NCI-H2227 (cell line): ENCODE measurements at regions not wholly inside any gene's neighbourhood (a gene's known extent, or its start where the extent isn't known, plus 50 kb on each side); places are given as distances from the start of the nearest gene placed in this dataset.
"Not testable (repeated sequence)": the region's sequence is repeated elsewhere in the genome, so short reads cannot be mapped to it uniquely, and the experiment has no call there.

Experiments
- DNase-seq: peaks from one replicate; lab custom pipeline; 2025; ENCODE audit not compliant: unreplicated experiment; lab: John Stamatoyannopoulos, UW

DNA sequence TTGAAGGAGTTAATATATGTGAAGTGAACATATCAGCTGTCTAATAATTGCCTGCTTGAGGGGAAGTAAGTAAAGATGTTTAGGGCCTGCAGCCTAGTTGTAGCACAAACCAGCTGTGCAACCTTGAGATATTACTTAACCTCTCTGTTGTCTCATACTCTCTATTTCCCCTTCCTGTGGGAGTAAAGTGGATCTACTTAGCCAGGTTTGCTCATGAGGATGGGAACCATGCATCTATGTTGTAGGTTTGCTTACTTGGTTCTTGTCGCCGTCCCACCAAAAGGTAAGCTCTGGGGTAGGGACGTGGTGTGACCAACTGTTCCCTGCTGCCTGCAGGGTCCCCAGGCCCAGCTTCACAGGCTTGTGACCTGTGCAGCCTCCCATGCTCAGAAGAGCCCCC, 362.7 kb upstream of the SULF2 start:
- DNase-seq: no peak

DNA sequence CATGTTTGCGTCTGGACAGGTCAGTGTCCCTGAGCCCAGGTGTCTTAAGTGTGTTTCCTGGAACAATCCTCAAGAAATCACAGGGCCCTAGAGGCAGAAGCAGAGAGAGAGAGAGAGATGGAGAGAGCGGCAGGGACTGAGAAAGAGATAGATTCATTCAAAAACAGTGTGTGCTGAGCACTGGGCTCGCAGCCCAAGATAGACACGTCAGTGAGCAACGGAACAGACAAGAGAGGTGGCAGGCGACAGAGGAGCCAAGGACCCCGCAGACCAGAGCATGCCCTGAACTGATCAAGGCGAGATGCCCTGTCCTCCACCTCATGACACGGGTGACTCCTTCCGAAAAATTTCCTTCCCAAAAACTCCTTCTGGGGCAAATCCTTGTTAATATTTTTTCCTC, 362.0 kb upstream of the SULF2 start:
- no peak for DNase-seq

DNA sequence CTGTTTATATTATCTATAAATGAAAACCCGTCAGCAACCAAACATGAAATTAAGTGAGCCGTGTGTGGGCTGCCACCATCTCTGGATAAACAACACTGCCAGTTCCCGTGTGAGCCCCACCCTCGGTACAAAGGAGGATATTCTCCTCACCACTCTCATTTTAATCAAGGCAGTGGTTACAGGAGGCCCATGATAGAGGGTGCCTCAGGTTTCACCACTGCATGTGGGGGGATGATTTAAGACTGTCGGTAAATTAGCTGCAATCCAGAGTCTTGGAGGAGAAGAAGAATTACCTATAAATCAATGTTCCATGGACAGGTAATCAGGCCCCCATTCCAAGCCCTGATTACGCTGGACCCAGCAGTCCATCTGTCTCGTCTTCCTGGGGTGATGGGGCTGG, 361.6 kb upstream of the SULF2 start:
- no peak for DNase-seq

DNA sequence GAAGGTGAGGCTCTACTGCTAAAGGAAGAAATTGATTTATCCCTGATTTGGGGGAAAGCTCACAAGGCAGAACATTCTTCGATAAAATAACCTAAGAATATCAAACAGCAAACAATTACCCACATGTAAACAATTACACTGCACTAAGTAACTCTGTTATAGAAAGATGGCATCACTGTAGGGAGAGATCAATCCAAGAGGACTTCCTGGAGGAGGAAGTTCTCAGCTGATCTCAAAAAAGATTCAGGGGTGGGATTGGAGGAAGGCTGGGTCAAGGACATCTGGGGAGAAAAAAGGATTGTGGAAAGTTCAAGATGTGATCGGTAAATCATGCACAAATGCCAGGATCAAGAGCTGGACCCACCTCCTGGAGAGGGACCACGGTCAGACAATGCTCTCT, 361.0 kb upstream of the SULF2 start:
- DNase-seq: no peak

DNA sequence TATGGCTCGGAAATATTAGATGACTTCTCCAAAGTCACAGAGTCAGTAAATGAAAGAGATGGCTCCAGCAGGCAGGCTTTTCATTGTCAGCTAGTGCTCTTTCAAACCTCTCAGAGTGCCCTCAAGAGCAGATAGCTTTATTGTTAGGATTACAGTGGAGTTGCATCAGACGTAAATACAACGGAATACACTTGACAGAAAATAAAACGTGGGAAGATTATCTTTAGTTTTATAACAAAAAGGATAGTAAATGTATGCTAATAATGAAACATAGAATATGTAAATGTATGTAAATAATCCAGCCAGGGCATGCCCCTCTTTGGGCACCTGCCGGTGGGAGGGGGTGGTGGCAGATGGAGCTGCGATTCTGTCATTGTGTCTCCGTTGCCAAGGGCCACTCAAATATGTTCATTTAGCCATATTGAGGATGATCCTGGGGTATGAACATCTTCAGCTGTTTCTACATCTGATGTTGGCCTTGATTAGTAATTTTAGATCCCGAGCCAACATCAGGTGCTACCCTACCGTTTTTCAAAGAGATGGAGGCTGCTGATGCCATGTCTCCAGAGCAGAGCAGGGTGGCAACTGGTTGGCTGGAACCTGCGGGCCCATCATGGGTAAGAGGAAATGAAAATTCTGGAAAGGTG, 358.3 kb upstream of the SULF2 start:
- peak; percentile 14 for DNase-seq

DNA sequence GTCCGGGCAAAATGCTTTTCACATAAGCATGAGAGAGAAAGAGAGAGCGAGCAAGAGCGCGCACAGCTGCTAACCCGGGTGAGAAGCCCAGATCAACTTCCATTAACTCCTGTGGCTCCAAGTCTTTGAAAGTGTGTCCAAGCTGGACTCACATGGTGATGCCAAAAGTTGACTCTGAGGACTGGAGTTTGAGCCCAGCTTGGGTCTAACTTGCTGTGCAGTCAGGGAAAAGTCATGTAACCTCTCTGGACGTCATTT, 357.2 kb upstream of the SULF2 start:
- DNase-seq: no peak

DNA sequence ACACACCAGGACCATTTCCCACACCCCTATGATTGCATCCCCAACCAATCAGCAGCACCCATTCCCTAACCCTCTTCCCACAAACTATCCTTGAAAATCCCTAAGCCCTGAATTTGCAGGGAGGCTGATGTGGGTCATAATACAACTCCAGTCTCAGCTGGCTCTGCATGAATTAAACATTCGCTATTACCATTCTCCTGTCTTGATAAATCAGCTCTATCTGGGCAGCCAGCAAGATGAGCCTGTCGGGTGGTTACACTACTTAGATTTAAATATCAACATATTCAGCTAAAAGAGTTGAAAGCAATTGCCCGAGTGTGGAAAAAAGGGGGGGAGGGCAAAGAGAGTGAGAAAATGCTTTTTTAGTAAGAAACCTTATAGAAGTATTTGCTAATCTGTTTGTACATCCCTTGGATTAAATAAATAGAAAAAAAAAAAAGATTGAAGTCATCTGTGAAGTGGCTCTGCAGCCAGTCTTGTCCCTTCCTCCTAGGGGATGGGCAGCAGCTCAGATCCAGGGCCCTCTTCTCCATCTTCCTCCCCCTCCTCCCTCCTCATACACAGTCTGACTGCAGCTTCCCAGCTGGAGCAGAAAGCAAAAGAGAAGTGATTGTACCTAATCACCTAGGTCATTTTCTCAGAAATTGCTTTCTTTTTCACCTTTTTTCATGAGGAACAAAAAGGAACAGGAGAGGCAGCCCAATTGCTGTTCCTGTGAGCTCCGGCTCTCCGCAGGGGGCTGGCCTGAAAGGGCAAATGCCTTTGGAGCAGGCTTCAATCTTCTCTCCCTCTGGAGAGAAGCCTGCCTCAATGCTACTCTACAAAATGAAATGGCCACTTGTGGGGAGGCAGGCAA, 356.6 kb upstream of the SULF2 start:
- DNase-seq: peak; percentile 88

DNA sequence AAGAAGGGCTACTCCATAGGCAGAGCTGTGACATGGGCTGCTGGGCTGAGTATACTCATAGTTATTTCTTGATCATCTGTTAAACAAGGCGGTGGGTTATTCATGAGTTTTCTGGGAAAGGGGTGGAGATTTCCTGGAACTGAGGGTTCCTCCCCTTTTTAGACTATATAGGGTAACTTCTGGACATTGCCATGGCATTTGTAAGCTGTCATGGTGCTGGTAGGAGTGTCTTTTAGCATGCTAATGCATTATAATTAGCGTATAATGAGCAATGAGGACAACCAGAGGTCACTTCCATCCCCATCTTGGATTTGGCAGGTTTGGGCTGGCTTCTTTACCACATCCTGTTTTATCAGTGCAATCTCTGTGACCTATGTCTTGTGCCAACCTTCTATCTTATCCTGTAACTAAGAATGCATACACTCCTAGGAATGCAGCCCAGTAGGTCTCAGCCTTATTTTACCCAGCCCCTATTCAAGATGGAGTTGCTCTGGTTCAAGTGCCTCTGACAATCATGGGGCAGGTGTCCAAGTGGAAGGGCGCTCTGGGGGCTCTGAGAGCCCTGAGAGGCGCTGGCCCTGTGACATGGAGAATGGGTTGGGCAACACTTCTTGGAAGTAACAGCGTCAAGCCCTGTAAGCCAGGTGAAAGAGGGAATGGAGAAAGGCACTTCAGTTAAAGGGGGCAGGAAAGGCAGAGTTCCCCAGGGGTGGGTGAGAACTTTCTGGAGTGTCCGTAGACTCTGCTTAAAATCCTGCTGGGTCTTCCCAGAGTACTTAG, 354.2 kb upstream of the SULF2 start:
- DNase-seq: no peak

DNA sequence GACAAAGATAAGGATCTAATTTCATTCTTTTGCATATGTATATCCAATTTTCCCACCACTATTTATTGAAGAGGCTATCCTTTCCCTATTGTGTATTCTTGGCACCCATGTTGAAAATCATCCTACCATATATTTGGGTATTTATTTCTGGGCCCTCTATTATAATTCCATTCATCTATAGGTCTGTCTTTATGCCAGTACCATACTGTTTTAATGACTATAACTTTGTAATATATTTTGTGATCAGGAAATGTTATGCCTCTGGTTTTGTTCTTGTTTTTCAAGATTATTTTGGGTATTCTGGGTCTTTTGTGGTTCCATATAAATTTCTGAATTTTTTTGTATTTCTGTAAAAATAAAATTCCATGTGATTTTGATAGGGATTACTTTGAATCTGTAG, 347.6 kb upstream of the SULF2 start:
- no peak for DNase-seq

DNA sequence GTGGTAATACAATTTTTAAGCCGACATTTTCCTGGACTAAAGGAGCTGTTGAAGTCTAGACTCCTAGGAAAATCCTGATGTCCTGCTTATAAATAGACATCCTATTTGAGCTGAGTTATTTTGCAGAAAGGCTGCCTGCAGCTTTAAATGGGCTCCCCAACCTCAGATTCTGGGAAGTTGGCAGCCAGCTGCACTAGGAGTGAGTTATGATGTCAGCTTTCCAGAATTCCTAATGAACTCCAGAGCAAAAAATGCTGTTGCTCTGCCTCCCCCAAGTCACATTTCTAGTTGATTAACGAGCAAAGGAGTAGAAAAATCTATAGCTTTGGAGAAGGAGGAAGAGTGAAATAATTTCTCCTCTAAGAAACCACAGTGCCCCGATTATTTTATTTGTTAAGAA, 346.3 kb upstream of the SULF2 start:
- no peak for DNase-seq

DNA sequence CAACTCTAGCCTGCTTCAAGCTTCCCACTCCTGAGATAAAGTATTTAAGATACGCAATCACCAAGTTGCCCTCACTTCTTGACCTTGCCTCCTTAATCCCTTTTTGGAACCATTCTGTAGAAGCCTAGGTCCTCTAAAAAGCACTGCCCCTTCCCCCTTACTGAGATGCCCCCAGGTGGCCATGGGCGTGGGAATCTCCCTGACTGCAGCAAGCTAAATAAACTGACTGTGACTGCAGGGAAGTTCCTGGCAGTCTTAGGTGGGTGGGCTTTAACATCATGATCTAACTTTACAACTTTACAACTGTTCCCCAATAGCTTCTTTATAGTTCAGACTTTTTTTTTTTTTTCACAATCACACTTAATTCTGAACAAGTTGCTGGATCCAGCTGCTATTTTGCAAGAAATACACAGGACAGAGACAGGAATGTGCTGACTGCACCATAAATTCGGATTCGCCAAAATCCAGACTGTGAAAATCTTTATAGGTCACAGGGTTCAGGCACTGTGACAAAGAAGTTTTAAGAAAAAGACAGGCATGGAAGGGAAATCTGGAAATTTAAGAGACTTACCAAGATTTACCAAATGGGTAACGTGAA, 344.2 kb upstream of the SULF2 start:
- DNase-seq: no peak

DNA sequence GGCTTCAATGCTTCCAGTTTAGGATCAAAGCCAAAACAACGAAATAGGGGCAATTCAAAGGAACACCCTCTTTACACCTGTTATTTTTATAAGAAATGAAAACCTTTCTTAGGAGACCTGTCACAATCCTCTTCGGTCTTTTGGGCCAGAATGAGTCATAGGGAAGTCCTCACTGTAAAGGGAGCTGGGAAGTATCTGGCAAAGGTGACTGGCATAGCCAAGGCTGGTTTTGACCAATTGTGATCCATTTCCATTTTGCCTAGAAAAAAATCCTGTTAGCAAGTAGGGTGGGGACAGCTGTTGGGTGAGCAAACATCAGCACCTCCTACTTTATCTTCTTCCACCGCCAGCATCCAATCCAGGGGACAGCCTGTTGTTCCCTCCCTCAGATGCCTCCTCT, 343.2 kb upstream of the SULF2 start:
- DNase-seq: no peak

DNA sequence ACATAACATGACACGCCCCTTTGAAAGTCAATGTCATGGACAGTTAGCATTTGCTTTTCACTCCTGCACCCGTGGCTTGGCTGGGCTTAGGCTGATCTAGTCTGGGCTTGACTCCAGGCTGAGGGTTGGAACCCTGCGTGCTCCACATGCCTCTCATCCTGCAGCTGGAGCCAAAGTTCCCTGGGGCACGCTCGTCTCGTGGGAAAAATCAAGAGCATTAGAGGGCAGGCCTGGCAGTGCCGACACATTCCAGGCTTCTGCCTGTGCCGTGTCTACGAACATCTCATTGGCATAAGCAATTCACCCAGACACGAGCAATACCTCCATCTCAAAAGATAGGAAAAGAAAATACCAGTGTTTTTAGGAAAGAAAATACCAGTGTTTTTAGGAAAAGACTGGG, 342.7 kb upstream of the SULF2 start:
- not testable (repeated sequence) for DNase-seq

DNA sequence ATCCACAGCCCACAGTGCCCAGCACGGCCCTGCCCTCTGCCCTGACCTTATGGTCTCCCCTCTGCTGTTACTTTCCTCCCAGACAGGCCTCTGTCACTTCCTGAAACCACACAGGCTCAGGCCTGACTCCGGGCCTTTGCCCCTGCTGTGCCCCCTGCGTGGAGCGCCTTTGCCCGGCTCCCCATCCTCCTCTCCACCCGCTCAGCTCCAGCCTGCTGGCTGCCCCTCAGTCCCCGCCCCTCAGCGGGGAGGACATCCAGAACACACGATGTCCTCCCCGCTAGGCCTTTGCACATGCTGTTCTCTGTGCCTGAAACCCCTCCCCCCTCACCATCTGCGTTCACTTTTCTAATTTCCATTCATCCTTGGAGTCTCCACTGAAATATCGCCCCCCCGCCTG, 341.9 kb upstream of the SULF2 start:
- not testable (repeated sequence) for DNase-seq

DNA sequence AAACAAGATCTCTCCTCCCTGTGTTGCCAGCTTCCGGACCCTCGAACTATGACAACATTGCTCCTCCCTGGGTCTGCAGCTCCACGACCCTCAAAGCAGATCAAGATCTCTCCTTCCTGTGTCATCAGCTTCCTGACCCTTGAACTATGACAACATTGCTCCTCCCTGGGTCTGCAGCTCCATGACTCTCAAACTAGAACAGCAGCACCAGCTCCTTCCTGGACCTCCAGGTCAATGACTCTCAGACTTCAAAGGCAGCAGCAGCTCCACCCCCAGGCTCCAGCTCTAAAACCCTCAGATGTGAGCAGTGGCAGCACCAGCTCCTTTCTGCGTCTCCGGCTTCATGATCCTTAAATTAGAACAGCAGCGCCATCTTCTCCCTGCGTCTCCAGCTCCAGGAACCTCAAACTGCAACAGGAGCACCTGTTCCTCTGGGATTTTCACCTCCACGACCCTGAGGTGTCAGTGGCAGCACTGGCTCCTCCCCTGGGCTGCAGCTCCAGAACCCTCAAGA, 341.0 kb upstream of the SULF2 start:
- DNase-seq: no peak

DNA sequence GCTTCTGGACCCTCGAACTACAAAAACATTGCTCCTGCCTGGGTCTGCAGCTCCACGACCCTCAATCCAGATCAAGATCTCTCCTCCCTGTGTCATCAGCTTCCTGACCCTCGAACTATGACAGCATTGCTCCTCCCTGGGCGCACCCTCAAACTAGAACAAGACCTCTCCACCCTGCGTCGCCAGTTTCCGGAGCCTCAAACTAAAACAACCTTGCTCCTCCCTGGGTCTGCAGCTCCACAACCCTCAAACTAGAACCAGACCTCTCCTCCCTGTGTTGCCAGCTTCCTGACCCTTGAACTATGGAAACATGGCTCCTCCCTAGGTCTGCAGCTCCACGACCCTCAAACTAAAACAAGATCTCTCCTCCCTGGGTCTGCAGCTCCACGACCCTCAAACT, 339.7 kb upstream of the SULF2 start:
- DNase-seq: no peak

DNA sequence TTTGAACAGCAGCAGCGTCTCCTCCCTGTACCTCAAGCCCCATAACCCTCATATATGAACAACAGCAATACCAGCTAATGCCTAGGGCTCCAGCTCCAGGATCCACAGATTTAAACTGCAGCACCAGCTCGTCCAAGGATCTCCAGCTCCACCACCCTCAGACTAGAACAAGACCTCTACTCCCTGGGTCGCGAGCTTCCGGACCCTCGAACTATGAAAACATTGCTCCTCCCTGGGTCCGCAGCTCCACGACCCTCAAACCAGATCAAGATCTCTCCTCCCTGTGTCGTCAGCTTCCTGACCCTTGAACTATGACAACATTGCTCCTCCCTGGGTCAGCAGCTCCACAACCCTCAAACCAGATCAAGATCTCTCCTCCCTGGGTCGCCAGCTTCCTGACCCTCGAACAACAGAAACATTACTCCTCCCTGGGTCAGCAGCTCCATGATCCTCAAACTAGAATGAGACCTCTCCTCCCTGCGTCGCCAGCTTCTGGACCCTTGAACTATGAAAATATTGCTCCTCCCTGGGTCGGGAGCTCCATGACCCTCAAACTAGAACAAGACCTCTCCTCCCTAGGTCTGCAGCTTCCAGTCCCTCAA, 339.0 kb upstream of the SULF2 start:
- no peak for DNase-seq

DNA sequence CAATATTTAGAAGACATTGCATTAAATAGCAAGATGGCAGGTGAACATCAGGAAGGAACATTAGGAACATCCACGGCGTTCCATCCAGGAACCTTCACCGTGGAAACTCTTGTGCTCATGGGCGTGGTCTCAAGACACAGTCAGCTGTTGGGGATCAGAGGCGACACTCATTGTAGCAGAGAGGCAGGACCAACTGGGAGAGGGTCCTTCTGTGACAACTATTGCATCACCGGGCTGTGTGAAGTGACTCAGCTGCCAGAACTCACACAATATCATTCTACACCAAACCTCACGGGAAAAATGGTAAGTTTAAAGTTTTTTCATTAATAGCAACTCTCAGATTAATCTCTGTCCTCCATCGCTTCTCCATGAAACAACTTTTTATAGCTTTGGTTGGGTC, 334.8 kb upstream of the SULF2 start:
- DNase-seq: no peak

DNA sequence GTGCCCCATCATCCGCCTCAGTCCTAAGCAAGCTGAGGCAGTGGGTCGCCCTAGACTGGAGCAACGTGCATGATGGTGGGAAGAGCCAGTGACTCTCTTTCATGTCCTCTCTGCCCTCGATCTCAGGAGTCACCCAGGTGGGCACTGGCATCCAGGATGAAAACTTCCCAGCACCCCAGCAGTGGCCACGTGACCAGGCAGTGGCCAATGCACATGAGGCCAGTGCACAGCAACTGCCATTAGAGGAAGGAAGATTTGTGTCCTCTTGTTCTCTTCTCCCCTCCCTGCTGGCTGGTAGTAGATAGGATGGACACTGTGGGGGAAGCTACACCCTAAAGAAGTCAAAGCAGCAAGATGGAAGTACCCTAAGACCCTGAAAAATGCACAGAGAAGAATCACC, 334.1 kb upstream of the SULF2 start:
- DNase-seq: not testable (repeated sequence)

DNA sequence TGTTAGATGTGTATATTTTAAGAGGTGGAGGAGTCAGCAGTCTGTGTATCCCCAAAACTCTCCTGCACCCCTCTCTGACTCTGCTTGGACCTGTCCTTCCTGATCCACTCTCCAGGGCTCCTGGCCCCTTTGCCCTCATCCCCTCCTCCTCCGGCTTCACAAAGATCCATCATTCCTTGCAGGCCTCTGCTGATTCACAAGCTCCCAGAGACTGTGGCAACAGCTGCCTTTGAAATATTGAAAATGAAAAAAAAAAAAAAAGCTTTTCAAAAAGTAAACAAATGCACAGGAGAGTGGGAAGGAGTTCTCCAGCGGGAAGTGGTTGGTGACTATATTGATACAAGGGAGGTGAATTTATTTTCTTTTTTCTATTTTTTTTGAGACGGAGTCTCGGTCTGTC, 330.2 kb upstream of the SULF2 start:
- no peak for DNase-seq

DNA sequence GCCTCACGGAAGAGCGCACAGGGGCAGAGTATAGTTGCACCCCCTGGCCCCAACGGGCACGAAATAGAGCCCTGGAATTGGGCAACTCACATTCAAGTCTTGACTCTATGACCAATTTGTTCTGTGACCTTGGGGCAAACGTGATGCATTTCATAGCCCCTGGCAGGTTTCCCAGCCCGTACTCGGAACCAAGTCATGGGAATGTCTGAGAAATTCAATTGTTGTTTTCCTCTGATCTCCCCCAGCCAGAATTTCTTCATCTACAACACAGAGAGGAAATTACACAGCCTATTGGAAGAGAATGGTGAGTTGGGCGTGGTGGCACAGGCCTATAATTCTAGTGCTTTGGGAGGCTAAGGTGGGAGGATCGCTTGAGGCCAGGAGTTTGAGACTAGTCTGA, 322.3 kb upstream of the SULF2 start:
- no peak for DNase-seq
